Effector memory CD8-positive, alpha-beta T cell (primary cell): ENCODE measurements at regions not wholly inside any gene's neighbourhood (a gene's known extent, or its start where the extent isn't known, plus 50 kb on each side); places are given as distances from the start of the nearest gene placed in this dataset.

Experiments used
- ATAC-seq: fragments of 150-1000 bp; cut with Tn5 transposase; replicated peaks from 2 replicates; pipeline ENCODE4 v1.10.0; 2021; ENCODE audit warnings: mild to moderate bottlenecking, moderate library complexity
- DNase-seq, 3 experiments: peaks; one replicate each; pipeline ENCODE4 v3.0.0; 2021
- H3K27ac Mint-ChIP-seq, 2 donors: one replicate each; pipeline ENCODE4 v1.8.0; 2022; ENCODE audit warnings: mild to moderate bottlenecking in 2 of 2, mixed read lengths in 2 of 2, moderate library complexity in 2 of 2
- H3K27me3 Mint-ChIP-seq, 2 donors: one replicate each; pipeline ENCODE4 v1.8.0; 2022; ENCODE audit warnings: mixed read lengths in 2 of 2
- H3K36me3 Mint-ChIP-seq: one replicate; pipeline ENCODE4 v1.8.0; 2022; ENCODE audit warnings: mild to moderate bottlenecking, moderate library complexity, mixed read lengths; ENCODE audit not compliant: insufficient read depth
- H3K4me1 Mint-ChIP-seq, 2 donors: one replicate each; pipeline ENCODE4 v1.8.0; 2022; ENCODE audit warnings: low read depth in 2 of 2, mixed read lengths in 2 of 2
- H3K4me3 Mint-ChIP-seq, 2 donors: one replicate each; pipeline ENCODE4 v1.8.0; 2022; ENCODE audit warnings: mild to moderate bottlenecking in 2 of 2, mixed read lengths in 2 of 2, moderate library complexity in 2 of 2
- H3K9me3 Mint-ChIP-seq, 2 donors: one replicate each; pipeline ENCODE4 v1.8.0; 2022; ENCODE audit warnings: mixed read lengths in 2 of 2

DNA sequence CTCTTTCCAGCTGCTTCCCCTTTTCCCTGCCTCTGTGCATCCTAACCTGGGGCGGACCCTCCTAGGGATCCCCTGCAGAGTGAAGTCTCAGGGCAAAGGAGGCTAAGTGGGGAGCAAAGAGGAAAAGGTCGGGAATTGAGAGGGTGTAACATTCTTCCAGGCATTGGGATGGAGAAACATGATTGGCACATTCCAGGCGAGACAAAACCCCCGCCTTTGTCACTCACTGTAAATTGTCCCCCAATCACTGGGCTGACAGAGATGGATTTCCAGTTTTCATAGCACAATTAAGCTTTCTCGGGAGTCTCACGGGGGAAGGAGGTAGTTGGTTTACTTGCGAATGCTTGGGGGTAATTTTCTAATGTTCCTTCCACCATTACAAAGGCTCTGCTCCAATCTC is 74.9 kb downstream of the MIAT start:
- no peak for DNase-seq
- Mint-ChIP-seq H3K27me3 (no peaks in the 10 kb centered on the region), H3K4me3 (no peak overlapping the region), H3K27ac (no peak overlapping the region), H3K9me3 (no peaks in the 10 kb centered on the region), H3K36me3 (peaks cover 2% of the 10 kb centered on the region), H3K4me1 (peaks cover 3 to 15% of the 10 kb centered on the region in 2 donors)
- ATAC-seq: no peak

GRCh38 chr22:26734339-26735018 is 77.1 kb downstream of the MIAT start:
- Mint-ChIP-seq H3K4me1 (peaks cover 3 to 15% of the 10 kb centered on the region in 2 donors), H3K4me3 (no peak overlapping the region), H3K27me3 (no peaks in the 10 kb centered on the region), H3K9me3 (no peaks in the 10 kb centered on the region), H3K27ac (no peak overlapping the region), H3K36me3 (no peaks in the 10 kb centered on the region)
- ATAC-seq: no peak
- no peak for DNase-seq

DNA sequence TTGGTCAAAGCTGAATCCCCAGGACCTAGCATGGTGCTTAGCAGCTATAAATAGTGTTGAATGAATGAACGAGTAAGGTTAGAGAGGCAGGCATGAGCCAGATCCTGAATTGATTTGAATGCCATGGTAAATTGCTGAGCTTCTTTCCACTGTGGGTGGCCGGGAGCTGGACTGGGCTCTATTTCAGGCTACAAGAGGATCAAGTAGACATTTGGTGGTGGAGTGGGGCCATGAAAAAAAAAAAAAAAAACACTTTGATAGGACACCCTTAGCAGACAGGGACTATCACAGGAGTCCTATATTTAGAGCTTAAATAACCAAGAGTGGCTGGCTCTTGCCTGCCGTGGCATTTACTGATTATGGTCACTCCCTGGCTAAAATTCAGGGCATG is 77.6 kb downstream of the MIAT start:
- Mint-ChIP-seq H3K27ac (no peak overlapping the region), H3K9me3 (no peaks in the 10 kb centered on the region)

DNA sequence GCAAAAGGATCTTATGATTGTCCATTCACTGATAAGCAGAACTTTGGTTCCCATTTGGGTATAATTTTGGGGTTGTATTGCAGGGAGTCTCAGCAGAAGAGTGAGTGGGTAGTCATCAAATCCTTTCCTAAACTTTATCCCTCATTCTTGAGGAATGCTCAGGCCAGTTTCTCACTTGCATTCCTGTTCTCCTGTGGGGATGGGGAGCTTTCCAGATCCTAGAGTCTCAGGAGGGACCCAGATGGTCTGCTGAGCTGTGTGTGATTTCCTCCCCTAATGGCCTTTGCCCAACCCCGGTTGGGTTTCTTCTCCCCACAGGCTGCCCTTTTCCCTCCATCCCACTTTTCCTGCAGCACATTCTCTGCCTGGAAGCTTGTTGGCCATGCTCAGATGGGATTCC is 79.9 kb downstream of the MIAT start:
- DNase-seq (no peak), ATAC-seq (no peak)
- Mint-ChIP-seq H3K27me3 (no peaks in the 10 kb centered on the region), H3K9me3 (no peaks in the 10 kb centered on the region), H3K4me1 (peaks cover 4 to 11% of the 10 kb centered on the region in 2 donors), H3K36me3 (no peaks in the 10 kb centered on the region), H3K4me3 (no peak overlapping the region), H3K27ac (no peak overlapping the region)

More for the DNA sequence above, 77.6 kb downstream of the MIAT start:
- Mint-ChIP-seq H3K36me3 (no peaks in the 10 kb centered on the region), H3K4me1 (peaks cover 3 to 15% of the 10 kb centered on the region in 2 donors), H3K27me3 (no peaks in the 10 kb centered on the region), H3K4me3 (no peak overlapping the region)
- DNase-seq (no peak), ATAC-seq (no peak)

DNA sequence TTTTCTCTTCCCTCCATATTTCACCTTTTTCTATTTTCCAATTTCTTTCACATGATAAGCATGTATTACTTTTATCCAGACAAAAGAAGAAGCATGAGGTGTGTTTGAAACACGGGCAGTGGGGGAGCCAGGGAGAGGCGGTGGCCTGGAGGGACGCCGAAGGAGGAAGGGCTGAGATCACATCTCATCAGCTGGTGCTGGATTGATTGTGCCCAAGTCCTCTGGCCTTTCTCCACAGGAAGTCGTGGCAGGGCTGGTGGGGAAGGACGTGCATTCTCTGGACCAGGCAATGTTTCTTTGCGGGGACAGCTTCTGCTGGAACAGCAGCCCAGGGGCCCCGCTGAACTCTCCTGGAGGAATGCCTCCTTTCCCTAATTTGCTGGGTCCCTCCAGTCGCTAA is 82.9 kb downstream of the MIAT start:
- H3K27me3 Mint-ChIP-seq: no peaks in the 10 kb centered on the region
- no peak overlapping the region for H3K4me3 Mint-ChIP-seq
- H3K27ac Mint-ChIP-seq: no peak overlapping the region
- peaks cover 2 to 7% of the 10 kb centered on the region in 2 donors for H3K4me1 Mint-ChIP-seq
- no peaks in the 10 kb centered on the region for H3K9me3 Mint-ChIP-seq
- DNase-seq (no peak), ATAC-seq (no peak)
- peaks cover 3% of the 10 kb centered on the region for H3K36me3 Mint-ChIP-seq

DNA sequence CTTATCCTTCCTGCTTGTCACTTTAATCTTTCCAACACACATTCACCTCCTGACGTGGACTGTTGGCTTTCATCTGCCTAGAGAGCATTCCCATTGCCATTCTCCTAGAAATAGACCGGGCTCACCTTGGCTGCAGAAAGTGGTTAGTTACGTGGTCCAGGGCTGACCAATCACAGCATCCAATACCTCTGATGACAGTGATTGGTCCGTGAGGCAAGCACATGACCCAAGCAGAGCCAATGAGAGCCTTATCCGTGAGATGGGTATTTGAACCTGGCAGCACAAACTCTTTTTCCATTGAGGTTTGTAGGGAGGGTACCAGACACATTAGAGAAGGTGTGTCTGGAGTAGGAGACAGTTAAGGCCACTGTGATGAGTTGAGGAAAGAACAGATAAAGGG is 85.8 kb downstream of the MIAT start:
- peaks cover 3% of the 10 kb centered on the region for H3K36me3 Mint-ChIP-seq
- peaks cover 2 to 5% of the 10 kb centered on the region in 2 donors for H3K4me1 Mint-ChIP-seq
- ATAC-seq (no peak), DNase-seq (no peak)
- no peaks in the 10 kb centered on the region for H3K27me3 Mint-ChIP-seq
- no peak overlapping the region for H3K4me3 Mint-ChIP-seq
- H3K27ac Mint-ChIP-seq: no peak overlapping the region
- no peaks in the 10 kb centered on the region for H3K9me3 Mint-ChIP-seq

GRCh38 chr22:26744892-26745808 is 87.8 kb downstream of the MIAT start:
- H3K9me3 Mint-ChIP-seq: no peaks in the 10 kb centered on the region
- H3K4me1 Mint-ChIP-seq: peaks cover 2 to 5% of the 10 kb centered on the region in 2 donors
- no peak overlapping the region for H3K4me3 Mint-ChIP-seq
- DNase-seq (no peak), ATAC-seq (no peak)
- no peaks in the 10 kb centered on the region for H3K27me3 Mint-ChIP-seq
- peaks cover 3% of the 10 kb centered on the region for H3K36me3 Mint-ChIP-seq
- H3K27ac Mint-ChIP-seq: peak overlapping the region in 1 of 2 donors; percentile 20

DNA sequence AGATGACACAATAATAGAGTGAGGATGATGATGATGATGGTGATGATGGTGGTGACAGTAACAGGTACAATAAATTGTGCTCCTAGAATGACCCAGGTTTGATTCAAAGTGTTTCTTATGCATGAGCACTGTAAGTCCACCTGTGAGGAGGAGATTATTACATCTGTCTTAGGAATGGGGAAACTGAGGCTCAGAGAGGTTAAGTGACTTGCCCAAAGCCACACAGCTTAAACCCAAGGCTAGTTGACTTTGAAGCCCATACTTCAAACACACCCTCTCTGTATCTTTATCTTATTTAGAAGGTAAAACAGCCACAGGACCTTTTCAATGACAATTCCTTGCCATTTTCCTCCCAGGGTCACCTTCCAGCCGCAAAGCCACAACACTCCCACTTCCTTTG is 88.9 kb downstream of the MIAT start:
- no peak overlapping the region for H3K4me3 Mint-ChIP-seq
- peaks cover 8 to 9% of the 10 kb centered on the region in 2 donors for H3K4me1 Mint-ChIP-seq
- no peak for ATAC-seq
- H3K9me3 Mint-ChIP-seq: no peaks in the 10 kb centered on the region
- no peak for DNase-seq
- H3K36me3 Mint-ChIP-seq: peaks cover 3% of the 10 kb centered on the region
- H3K27me3 Mint-ChIP-seq: no peaks in the 10 kb centered on the region
- H3K27ac Mint-ChIP-seq: no peak overlapping the region

GRCh38 chr22:26748845-26749244 is 91.5 kb downstream of the MIAT start:
- H3K9me3 Mint-ChIP-seq: no peaks in the 10 kb centered on the region
- ATAC-seq (no peak), DNase-seq (no peak)
- H3K27ac Mint-ChIP-seq: no peak overlapping the region
- no peaks in the 10 kb centered on the region for H3K27me3 Mint-ChIP-seq
- H3K4me1 Mint-ChIP-seq: peaks cover 9 to 10% of the 10 kb centered on the region in 2 donors
- no peaks in the 10 kb centered on the region for H3K36me3 Mint-ChIP-seq
- no peak overlapping the region for H3K4me3 Mint-ChIP-seq

- Mint-ChIP-seq H3K4me3 (no peak overlapping the region), H3K27me3 (no peaks in the 10 kb centered on the region), H3K27ac (no peak overlapping the region), H3K4me1 (peaks cover 9 to 10% of the 10 kb centered on the region in 2 donors), H3K36me3 (no peaks in the 10 kb centered on the region), H3K9me3 (no peaks in the 10 kb centered on the region)
- DNase-seq (no peak), ATAC-seq (no peak)
These were observed 93.8 kb downstream of the MIAT start for GRCh38 chr22:26751217-26751616.

DNA sequence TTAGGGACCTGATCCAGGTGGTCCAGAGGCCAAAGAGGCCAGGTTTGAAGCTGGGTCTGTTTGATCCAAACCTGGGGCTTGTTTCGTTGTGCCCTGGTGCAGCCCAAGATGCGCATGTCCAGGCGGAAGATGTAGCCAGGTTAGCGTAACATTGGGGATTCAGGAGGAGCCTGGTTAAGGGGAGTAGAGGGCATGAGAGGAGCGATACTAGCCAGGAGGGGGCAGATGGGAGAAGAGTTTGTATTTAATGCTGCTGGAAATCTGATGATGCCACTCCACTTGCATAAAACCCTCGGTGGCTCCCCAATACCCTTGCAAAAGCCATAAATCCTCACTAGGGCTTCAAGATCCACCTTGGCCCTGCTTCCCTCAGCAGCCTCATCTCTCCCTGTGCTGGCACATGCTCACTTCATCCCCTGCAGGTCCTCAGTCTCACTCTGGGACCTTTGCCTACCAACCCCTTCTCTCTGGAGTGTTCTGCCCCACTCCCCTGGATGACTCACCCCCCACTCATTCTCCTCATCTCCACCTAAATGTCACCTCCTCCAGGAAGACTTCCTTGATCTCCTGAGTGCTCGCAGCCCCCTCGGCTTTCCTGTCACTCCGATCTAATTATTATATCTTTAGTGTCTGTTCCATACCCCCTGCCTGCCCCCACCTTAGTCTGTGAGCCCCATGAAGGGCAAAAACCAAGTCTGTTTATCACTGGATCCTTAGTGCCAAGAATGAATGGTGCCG is 95.9 kb downstream of the MIAT start:
- peak overlapping the region in 1 of 2 donors; percentile 33 for H3K27ac Mint-ChIP-seq
- no peaks in the 10 kb centered on the region for H3K36me3 Mint-ChIP-seq
- peaks cover 4 to 13% of the 10 kb centered on the region in 2 donors for H3K4me1 Mint-ChIP-seq
- ATAC-seq (no peak), DNase-seq (no peak)
- H3K27me3 Mint-ChIP-seq: no peaks in the 10 kb centered on the region
- no peaks in the 10 kb centered on the region for H3K9me3 Mint-ChIP-seq
- H3K4me3 Mint-ChIP-seq: no peak overlapping the region

- no peak overlapping the region for H3K27ac Mint-ChIP-seq
- no peaks in the 10 kb centered on the region for H3K36me3 Mint-ChIP-seq
- peaks cover 0 to 9% of the 10 kb centered on the region in 2 donors for H3K4me1 Mint-ChIP-seq
- ATAC-seq (peak; percentile 73), DNase-seq (peak; percentile 38 to 49 (median 43))
- H3K4me3 Mint-ChIP-seq: no peak overlapping the region
- H3K9me3 Mint-ChIP-seq: no peaks in the 10 kb centered on the region
- no peaks in the 10 kb centered on the region for H3K27me3 Mint-ChIP-seq
These were observed 99.4 kb downstream of the MIAT start for GRCh38 chr22:26756675-26757293.

GRCh38 chr22:26757496-26757895 is 100.1 kb downstream of the MIAT start:
- Mint-ChIP-seq H3K4me3 (no peak overlapping the region), H3K4me1 (peaks cover 0 to 9% of the 10 kb centered on the region in 2 donors), H3K36me3 (no peaks in the 10 kb centered on the region), H3K27me3 (no peaks in the 10 kb centered on the region), H3K27ac (no peak overlapping the region), H3K9me3 (no peaks in the 10 kb centered on the region)
- ATAC-seq (no peak), DNase-seq (no peak)
